Epithelial cell of prostate (primary cell): ENCODE measurements at regions not wholly inside any gene's neighbourhood (a gene's known extent, or its start where the extent isn't known, plus 50 kb on each side); places are given as distances from the start of the nearest gene placed in this dataset.
A peak's percentile ranks its signal among the peaks of the same experiment; 100 is the strongest.

Source experiments
- DNase-seq: peaks from one replicate; pipeline ENCODE4 v3.0.0-alpha.2; 2011; ENCODE audit warnings: low read depth, low spot score
- H3K27ac ChIP-seq: fragments of 450-650 bp; 2 replicates; pipeline ENCODE4 v1.5.1; 2017; ENCODE audit warnings: mild to moderate bottlenecking

DNA sequence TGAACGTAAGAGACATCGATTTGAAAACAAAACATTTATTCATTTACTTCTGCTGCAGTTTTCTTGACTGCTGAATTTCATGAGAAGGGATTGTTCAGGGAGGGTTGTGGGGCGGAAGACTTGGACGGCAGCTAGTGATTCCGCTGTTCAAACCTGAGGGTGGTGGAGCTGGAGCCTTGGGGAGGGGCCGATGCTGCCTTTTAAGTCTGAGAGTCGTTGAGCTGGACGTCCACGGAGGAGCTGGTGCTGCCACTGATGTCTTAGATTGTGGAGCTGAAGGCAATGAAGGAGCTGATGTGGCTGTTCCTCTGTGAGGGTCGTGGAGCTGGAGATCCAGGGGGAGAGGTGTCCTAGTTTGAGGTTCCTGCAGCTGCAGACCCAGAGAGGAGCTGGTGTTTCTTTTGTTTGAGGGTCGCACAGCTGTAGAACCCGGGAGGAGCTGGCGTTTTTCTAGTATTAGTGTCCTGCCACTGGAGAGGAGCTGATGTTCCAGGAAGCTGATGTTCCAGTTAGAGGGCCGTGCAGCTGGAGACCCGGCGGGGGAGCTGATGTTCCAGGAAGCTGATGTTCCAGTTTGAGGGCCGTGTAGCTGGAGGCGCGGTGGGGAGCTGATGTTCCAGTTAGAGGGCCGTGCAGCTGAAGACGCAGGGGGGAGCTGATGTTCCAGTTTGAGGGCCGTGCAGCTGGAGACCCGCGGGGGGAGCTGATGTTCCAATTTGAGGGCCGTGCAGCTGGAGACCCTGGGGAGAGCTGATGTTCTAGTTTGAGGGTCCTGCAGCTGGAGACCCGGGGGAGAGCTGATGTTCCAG, 150.9 kb downstream of the RTP5 start:
- H3K27ac ChIP-seq, result no peak overlapping the region
- no peak for DNase-seq

DNA sequence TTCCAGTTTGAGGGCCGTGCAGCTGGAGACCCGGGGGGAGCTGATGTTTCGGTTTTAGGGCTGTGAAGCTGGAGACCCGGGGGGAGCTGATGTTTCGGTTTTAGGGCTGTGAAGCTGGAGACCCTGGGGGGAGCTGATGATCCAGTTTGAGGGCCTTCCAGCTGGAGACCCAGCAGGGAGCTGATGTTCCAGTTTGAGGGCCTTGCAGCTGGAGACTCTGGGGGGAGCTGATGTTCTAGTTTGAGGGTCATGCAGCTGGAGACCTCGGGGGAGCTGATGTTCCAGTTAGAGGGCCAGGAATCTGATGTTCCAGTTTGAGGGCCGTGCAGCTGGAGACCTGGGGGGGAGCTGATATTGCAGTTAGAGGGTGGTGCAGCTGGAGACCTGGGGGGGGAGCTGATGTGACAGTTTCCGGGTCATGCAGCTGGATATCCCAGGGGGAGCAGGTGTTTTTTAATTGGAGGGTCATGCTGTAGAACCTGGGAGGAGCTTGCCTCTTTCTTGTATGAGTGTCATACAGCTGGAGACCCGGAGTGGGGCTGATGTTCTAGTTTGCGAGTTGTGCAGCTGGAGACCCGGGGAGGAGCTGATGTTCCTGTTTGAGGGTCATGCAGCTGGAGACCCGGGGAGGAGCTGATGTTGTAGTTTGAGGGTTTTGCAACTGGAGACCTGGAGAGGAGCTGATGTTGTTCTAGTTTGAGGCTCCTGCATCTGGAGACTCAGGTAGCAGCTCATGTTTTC, 153.2 kb downstream of the RTP5 start:
- no peak for DNase-seq
- H3K27ac ChIP-seq, result no peak overlapping the region

DNA sequence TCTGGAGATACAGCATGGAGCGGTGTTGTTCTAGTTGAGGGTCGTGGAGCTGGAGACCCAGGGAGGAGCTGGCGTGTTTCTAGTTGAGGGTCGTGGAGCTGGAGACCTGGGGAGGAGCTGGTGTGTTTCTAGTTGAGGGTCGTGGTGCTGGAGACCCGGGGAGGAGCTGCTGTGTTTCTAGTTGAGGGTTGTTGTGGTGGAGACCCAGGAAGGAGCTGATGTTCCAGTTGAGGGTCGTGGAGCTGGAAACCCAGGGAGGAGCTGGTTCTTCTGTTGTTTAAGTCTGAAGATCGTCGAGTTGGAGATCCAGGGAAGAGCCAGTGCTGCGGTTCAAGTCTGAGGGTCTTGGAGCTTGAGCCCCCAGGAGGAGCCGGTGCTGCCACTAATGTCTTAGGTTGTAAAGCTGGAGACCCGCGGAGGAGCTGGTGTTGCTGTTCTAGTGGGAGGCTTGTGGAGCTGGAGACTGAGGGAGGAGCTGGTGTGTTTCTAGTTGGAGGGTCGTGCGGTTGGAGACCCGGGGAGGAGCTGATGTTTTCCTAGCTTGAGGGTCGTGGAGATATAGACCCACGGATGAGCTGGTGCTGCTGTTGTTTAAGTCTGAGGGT, 155.3 kb downstream of the RTP5 start:
- H3K27ac ChIP-seq, result no peak overlapping the region
- no peak for DNase-seq

DNA sequence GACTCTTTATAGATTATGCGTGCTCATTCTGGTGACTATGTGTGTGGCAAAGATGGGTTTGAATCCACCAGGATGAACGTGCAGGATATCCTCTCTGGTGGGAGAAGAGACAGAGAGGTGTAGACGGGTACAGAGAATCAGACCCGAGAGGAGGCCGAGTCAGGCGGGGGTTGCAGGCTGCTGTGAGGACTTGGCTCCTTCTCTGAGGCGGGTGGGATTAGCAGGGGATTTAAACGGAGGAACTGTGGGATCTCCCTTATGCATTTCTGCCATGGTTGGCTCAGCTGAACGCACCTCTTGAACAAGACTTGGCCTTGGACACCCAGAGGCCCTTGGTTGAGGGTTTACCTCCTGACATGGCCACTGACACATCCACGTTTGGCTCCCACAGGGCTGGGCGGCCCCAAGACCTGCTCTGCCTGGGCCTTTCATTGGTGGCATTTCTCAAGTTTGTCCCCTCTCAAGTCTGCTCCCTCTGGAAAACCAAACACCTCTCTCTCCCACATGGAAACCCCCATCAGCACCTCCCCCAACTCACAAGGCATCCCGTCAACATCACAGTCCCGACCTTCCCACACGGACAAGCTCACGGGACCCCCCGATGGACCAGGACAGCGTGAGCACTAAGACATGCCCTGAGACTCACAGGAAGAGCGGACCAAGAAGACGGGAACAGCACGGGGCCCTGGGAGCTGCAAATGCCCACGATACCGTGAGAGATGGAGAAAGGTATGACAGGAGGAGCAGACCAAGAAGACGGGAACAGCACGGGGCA, 158.3 kb downstream of the RTP5 start:
- no peak overlapping the region for H3K27ac ChIP-seq
- DNase-seq, result no peak

DNA sequence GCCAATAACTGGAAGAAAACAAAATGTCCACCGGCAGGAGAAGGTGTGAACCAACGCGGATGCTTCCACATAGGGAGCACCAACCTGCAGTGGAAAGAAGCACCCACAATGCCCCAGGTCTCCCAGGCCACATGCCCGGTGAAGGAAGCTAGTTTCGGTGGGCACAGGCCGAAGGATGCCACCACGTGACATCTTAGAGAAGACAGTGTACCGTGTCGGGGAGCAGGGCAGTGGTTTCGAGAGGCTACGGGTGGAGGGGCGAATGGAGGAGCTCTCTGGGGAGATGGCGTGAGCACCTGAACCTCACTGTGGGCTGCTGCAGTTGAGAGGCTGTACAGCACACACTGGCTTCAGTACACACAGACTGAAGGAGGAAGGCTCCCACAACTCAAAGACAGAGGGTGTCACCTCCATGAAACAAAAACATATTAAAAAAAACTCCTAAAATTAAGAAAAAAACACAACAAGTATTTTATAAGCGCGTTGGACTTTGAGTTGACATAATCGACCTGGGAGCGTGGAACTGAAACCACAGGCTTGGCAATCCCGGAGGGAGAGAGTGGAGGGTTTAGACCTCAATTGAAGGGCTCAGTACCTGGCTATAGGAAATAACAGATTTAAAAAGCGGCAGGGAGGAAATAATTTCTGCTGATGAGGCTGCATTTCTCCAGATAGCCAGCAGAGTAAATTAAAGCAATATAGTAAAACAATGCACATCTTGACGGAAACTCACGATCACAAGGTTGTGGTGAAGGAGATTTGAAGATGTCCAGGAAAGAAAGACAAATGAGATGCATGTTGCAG, 160.1 kb downstream of the RTP5 start:
- no peak for DNase-seq
- no peak overlapping the region for H3K27ac ChIP-seq

DNA sequence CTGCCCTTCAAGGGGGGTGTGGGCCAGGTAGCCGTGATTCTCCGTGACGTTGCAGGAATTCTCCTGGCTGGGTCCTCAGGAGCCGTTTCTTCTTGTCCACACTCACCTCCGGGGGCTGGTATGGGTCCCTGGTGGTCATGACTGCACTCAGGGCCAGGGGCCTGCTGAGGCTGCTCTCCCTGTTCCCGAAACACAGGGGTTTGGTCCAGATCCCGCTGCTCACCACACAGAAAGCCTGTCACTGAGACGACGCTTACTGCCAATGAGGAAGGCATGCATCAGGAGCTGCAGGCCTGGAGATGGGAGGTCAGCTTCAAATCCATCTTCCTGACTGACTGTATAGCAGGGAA, 160.7 kb downstream of the RTP5 start:
- H3K27ac ChIP-seq, result no peak overlapping the region
- DNase-seq, result no peak

DNA sequence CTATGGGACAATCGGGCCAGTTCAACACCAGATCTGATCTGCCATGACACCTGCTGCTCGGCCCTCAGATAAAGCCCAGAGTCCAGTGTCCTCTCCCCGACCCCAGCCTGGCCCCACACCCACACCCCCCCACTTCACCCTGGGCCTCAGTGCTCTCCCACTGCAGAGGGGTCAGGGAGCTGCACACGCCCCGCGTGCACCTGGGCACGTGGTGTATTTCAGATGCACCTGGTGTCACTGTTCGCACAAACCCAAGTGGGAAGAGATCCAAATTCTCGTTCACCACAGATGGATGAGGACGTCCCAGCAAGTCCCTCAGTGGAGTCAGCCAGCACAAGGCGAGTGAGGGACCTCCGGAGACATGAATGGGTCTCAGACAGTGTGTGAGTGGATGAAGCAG, 161.3 kb downstream of the RTP5 start:
- H3K27ac ChIP-seq, result no peak overlapping the region
- no peak for DNase-seq

DNA sequence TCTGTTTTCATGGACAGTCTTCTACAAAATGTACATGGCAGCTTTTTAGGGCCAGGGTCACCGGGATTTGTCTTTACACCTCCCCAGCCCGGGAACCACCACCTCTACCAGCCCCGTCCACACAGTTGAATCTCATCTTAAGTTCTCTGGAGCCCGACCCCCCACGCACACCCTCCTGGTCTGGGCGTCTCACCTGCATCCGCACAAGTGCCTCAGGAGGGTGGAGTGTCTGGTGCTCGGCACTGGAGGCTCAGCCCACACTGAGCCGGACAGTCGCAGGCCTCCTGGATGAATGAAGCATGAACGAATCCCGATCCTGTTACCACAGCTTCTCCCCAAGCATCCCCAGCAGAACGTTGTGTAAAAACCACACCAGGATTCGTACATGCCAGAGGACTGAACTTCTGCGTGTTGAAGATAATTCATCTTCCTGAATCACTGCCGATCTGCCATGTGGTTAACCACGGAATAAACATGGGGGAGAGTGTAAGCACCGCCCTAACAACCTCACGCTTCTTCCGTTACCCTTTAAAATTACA, 162.0 kb downstream of the RTP5 start:
- no peak overlapping the region for H3K27ac ChIP-seq

DNA sequence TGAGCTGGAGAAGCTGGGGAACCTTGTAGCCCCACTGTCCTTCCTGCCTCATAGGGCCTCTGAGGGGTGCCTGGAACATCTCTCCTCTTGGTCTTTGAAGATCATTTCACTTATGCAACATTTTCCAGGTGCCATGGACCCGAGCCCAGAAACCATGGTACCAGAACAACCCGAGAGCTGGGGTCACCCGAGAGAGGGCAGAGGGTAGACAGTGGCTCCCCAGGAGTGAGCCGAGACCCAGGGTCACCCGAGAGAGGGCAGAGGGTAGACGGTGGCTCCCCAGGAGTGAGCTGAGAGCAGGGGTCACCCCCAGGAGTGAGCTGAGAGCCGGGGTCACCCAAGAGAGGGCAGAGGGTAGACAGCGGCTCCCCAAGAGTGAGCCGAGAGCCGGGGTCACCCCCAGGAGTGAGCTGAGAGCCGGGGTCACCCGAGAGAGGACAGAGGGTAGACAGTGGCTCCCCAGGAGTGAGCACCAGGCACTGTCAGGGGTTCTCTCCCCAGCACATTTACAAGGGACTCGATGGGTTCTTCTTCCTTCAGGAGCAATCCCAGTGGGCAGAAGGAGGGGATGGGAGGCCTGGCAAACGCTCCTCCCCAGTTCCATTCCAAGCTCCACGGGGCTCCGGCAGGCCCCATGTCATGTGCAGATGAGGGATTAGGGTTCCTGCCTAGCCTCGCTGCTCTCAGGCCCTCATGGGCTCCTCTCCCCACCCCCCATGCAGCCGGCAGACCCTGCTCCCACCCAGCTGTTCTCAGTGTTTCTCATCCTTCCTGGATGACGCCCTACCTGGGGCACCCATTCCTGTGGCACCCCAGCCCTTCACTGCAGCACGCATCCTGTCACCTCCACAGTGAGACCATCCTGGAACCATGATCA, 163.5 kb downstream of the RTP5 start:
- no peak overlapping the region for H3K27ac ChIP-seq
- DNase-seq, result no peak

More for the DNA sequence above, 162.0 kb downstream of the RTP5 start:
- peak; percentile 39 for DNase-seq

DNA sequence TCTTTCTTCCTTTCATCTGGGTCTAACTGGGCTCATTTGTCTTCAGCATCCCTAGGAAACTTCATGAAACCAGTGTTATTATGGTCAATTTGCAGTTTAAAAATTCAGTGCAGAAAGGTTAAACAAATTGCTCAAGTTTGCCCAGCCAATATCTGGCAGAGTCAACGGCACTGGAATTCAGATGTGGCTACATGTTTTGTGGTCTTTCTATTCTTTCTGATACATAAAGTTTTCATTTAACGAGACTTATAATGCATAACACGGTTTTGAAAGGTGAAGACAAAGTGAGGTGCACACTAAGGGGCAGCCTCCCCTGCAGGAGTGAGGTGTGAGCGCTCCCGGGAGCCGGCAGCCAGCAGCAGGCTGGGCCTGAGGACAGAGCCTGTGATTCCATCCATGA, 164.6 kb downstream of the RTP5 start:
- H3K27ac ChIP-seq, result no peak overlapping the region

DNA sequence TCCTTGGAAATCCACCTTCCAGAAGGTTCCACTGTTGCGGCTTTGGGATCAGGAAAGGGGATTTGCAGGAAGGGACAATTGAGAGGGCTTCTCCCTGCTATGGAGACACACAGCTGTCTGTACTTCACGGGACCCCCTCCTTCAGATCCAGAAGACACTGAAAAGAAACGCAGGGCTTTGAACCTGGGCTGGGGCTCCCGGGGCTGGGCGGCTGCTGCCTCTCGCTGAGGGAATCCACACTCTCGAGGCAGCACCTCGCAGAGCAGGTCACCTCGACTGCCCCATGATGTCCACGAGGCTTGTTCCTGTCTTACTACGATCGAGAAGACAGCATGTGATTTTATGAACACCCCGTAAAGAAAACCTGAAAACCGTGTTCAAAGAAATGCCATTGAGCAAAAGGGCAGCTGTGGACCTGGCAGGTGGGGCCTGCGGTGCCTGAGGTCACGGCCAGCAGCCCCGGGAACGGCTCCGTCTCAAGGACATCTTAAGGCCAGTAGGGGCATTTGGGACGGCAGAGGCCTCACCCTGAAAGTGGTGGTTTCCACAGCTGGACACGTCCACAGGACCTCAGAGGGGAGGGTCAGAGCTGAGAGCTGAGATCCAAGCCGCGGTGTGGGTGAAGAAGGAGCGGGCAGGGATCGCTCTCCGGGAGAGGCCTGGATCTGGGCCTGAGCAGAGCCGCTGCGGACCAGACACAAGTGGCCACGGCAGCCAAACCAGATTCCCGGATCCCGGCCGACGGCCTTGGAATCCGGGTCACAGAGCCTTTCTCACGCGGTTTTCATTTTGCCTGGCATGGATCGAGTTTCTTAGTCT, 165.7 kb downstream of the RTP5 start:
- no peak overlapping the region for H3K27ac ChIP-seq
- no peak for DNase-seq

More for the DNA sequence above, 164.6 kb downstream of the RTP5 start:
- no peak for DNase-seq

DNA sequence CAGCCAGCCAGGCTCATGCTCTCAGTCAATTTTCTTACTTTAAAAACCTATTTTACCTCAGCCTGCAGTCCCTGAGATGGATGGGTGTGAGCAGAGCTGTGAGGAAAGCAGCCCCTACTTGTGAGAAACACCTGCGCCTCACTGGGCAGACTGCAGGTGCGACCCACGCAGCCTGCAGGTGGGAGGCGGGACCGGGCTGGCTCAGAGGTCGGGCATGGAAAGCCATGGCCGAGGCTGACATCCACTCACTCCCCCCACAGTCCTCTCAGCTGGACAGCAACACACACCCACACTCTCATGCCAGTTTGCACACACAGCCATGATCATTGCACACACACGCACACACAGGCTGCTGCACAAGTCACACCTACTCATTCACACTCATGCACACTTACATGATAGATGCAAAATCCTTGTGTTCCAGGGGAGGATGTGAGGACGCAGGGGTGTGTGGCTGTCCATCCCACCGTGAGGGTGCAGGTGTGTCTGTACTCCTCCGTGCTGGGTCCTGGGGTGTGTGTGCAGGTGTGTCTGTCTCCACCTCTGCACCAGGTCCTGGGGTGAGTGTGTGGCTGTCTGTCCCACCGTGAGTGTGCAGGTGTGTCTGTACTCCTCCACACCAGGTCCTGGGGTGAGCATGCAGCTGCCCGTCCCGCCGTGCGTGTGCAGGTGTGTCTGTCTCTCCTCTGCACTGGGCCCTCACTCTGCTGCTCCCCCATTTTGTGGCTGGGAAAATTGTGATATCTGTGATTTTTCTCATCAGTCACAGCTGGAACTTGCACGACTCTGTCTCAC, 166.5 kb downstream of the RTP5 start:
- H3K27ac ChIP-seq, result no peak overlapping the region
- no peak for DNase-seq

DNA sequence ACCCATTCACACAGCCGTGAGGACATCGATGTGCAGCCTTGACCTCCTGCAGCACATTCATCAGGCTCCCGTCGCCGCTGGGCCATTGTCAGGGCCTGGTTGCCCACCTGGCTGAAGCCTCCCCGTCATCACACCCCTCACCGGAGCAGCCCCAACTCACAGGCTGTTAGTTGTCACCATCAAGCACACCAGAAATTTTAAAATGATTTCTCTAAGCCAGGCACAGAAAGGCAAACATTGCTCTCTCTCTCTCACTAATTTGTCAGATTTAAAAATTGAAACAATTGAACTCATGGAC, 167.1 kb downstream of the RTP5 start:
- no peak for DNase-seq
- H3K27ac ChIP-seq, result no peak overlapping the region

DNA sequence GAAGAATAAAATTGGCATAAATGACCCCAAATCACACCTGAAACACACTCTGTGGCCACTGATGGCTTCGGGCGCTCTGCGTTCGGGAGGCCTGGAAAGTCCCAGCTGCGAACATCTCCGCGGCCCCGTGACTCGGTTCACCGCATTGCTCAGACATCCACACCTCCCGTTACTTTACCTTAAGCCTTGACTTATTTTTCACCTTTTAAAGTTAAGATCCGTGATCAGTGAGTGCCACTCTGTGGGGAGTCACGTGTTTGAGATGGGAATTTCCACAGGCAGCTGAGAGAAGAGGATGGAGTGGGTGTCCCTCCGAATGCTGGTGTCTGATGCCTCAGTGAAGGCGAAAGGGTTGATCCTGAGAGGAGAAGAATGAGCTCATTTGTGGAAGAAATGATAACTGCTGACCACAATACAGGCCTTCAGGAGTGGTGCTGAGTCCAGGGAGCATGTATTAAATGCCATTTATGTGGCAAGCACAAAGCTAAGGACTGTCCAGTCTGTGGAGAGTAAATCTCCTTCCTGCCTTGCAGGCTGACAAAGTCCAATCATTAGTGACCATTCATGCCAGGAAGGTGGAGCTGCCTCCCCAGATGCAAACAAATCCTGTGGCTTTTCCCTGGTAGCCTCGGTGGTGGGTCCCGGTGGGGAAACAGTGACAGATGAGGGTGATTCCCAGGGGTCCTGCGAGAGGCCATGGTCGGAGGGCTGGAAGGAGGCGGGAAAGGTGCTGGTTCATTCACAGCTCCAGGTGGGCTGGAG, 168.8 kb downstream of the RTP5 start:
- no peak for DNase-seq
- no peak overlapping the region for H3K27ac ChIP-seq

DNA sequence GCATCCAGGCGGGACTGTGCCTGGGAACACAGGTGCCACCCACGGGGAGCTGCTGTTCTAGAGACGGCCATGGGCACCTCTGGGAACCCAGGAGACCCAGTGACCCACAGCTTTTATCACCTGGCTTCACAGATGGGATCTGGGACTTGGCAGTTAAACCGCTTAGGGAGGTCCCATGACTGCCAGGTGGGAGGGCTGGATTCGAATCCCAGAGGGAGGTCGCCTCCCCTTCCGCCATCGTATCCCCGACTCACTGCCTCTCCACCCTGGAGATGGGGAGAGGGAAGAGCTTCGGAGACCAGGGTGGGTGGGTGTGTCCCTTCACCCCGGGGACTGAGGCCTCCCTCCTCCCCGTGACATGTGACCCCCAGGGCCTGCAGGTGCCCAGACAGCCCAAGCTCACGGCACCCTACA, 169.4 kb downstream of the RTP5 start:
- no peak for DNase-seq
- H3K27ac ChIP-seq, result no peak overlapping the region

DNA sequence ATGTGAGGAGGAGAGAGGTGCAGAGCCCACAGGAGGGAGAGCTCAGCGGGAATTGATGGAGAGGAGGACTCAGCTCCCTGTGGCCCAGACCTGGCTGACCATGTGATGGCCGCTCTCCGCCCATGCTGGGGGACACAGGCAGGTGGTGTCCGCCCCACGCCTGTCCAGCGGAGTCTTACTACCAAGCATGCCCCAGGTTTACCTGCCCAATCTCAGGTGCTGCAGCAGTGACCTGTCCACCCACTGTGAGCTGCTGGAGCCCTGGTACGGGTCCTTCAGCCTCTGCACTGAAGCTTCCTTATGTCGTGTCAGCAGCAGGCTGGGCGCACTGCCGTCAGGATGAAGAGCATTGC, 170.8 kb downstream of the RTP5 start:
- no peak for DNase-seq
- H3K27ac ChIP-seq, result no peak overlapping the region

DNA sequence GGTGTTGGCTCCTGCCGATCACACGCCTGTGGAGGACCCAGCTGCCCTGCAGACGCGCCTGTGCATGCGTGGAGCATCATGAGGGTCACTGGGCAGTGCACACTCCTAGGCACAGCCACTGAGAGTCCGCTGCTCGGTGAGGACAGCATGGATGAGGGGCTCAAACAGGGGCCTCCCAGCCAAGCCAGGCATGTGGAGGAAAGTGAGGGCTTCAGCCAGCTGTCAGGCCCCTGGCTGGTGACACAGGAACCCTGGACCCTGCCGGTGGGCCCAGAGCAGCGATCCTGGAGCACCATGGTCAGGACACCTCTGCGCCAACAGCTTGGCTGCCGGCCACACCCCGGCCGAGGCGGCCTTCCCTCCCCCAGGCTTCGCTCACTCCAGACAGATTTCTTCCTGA, 171.2 kb downstream of the RTP5 start:
- no peak for DNase-seq
- H3K27ac ChIP-seq, result no peak overlapping the region
